Ovary (tissue), 7 donors: ENCODE measurements at regions not wholly inside any gene's neighbourhood (a gene's known extent, or its start where the extent isn't known, plus 50 kb on each side); places are given as distances from the start of the nearest gene placed in this dataset.

Experiments used
- DNase-seq, 5 donors: peaks; one replicate each; pipeline ENCODE4 v3.0.0-alpha.2; 2019 to 2020
- H3K27ac ChIP-seq, 2 donors: fragments of 200-600 bp; one replicate each; pipeline versions ENCODE4 v1.5.1 to v1.8.0; 2019 to 2022
- H3K27me3 ChIP-seq: fragments of 200-600 bp; one replicate; pipeline ENCODE4 v1.8.0; 2022
- H3K36me3 ChIP-seq: fragments of 200-600 bp; sonication (generic); one replicate; pipeline ENCODE4 v1.5.1; 2019
- H3K4me1 ChIP-seq: one replicate; pipeline ENCODE4 v1.8.1; 2013; ENCODE audit warnings: mild to moderate bottlenecking, moderate library complexity; ENCODE audit not compliant: insufficient read depth
- H3K4me3 ChIP-seq: fragments of 200-600 bp; sonication (generic); one replicate; pipeline ENCODE4 v1.5.1; 2017
- H3K9me3 ChIP-seq, 2 donors: fragments of 200-600 bp in 1 of 2; sonication (generic) in 1 of 2; one replicate each; pipeline versions ENCODE4 v1.5.1 to v1.8.1; 2013 to 2019; ENCODE audit warnings: mild to moderate bottlenecking in 1 of 2, moderate library complexity in 1 of 2
- EP300 ChIP-seq: sonication (generic); formaldehyde crosslinking; IDR thresholded peaks from one replicate; pipeline ENCODE4 v1.6.1; 2017; ENCODE audit warnings: antibody characterized with exemption
- POLR2A ChIP-seq: fragments of 450-650 bp; IDR thresholded peaks from one replicate; pipeline ENCODE4 v1.6.1; 2017; ENCODE audit warnings: antibody characterized with exemption, mild to moderate bottlenecking, moderate library complexity
- WGBS, 3 donors: extraction: QIAGEN DNeasy Blood & Tissue Kit in 1 of 3; methylation state at CpG; one replicate each; pipeline versions ENCODE4 v1.1.5 to v1.1.7; 2013 to 2017; 5-methylcytosine and 5-hydroxymethylcytosine counted together
- intact Hi-C, 4 donors: fragments of 100-400 bp; cut with DNase I; formaldehyde crosslinking; loops; one replicate each; pipeline versions ENCODE4 v1.11.0 to v1.15.1; 2022 to 2023
- TF ChIP-seq, protein P1 (sequence below), 3 donors: fragments of 450-650 bp in 2 of 3; fragments of 200-600 bp in 1 of 3; IDR thresholded peaks; one replicate each; pipeline versions ENCODE4 v1.5.1 to v1.8.0; 2016 to 2022; ENCODE audit warnings: antibody characterized with exemption in 3 of 3, mild to moderate bottlenecking in 1 of 3
- donor health status: DM: no; HTN: no; CAD: no; lungs with moderate emphysema.
- donor health status: DM: no; HTN: no; CAD: no.
- donor health status: Bipolar disorder and iron deficiency.
- donor health status: DM: no; HTN: no; CAD: no.
- donor health status: DM: yes; HTN: yes; CAD: no.

DNA sequence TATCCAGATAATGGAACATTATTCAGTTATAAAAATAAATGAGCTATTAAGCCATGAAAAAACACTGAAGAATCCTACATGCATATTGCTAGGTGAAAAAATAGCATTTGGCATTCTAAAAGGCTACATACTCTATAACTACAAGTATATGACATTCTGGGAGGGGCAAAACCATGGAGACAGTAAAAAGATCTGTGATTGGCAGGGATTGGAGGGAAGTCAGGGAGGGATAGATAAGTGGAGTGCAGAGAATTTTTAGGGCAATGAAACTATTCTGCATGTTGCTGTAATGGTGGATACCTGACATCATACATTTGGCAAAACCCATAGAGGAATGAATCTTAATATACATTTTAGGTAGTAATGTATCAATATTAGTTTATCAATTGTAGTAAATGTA lies 63.1 kb upstream of the SLC38A2 start:
- peaks cover 4% of the 10 kb centered on the region for H3K4me1 ChIP-seq
- H3K27ac ChIP-seq, result no peak overlapping the region
- no peak for DNase-seq
- H3K9me3 ChIP-seq, result no peaks in the 10 kb centered on the region
- H3K4me3 ChIP-seq, result no peak overlapping the region
- intact Hi-C loops, result no loop called here
- no peaks in the 10 kb centered on the region for H3K27me3 ChIP-seq
- H3K36me3 ChIP-seq, result no peaks in the 10 kb centered on the region
- TF ChIP-seq EP300 (no peak), POLR2A (no peak)
- TF ChIP-seq, protein P1, sequence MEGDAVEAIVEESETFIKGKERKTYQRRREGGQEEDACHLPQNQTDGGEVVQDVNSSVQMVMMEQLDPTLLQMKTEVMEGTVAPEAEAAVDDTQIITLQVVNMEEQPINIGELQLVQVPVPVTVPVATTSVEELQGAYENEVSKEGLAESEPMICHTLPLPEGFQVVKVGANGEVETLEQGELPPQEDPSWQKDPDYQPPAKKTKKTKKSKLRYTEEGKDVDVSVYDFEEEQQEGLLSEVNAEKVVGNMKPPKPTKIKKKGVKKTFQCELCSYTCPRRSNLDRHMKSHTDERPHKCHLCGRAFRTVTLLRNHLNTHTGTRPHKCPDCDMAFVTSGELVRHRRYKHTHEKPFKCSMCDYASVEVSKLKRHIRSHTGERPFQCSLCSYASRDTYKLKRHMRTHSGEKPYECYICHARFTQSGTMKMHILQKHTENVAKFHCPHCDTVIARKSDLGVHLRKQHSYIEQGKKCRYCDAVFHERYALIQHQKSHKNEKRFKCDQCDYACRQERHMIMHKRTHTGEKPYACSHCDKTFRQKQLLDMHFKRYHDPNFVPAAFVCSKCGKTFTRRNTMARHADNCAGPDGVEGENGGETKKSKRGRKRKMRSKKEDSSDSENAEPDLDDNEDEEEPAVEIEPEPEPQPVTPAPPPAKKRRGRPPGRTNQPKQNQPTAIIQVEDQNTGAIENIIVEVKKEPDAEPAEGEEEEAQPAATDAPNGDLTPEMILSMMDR (IDR thresholded peaks at IDR 0.05), result no peak

DNA sequence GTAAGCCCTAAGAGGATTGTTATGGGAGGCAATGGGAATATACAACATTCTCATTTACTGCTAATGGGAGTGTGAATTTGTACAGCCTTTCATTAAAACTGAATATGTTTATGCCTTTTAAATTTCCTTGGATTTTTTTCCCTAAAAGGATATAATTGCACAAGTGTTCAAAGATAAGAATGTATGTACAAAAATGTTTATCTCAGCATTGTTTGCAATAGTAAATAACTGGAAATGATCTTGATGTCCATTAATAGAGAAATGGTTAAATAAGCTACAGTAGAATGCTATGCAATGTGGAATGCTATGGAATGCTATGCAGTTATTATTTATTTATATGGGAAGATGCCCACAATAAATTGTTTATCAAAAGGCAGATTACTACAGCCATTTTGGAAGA lies 62.5 kb upstream of the SLC38A2 start:
- Histone ChIP-seq H3K4me1 (peaks cover 7% of the 10 kb centered on the region), H3K4me3 (no peak overlapping the region), H3K27ac (no peak overlapping the region), H3K9me3 (no peaks in the 10 kb centered on the region), H3K36me3 (no peaks in the 10 kb centered on the region), H3K27me3 (no peaks in the 10 kb centered on the region)
- intact Hi-C loops, result no loop called here
- TF ChIP-seq POLR2A (no peak), EP300 (no peak)
- TF ChIP-seq, protein P1 (IDR thresholded peaks at IDR 0.05), result no peak
- DNase-seq, result no peak

DNA sequence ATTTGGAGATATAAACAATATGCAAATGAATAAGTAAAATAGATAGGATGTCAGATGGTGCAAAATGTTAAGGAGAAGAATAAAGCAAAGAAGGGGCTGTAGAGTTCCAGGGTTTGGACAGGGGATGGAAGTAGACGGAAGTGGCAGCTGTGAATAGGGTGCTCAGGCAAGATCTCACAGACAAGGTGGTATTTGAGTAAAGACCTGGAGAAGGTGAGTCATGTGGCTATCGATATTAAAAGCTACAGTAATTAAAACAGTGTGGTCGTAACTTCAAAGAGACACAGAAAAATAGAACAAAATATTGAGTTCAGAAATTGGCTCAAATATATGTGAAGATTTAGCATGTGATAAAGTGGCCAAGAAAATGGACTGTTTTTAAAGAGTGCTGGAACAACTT lies 61.3 kb upstream of the SLC38A2 start:
- intact Hi-C loops, result no loop called here
- 66 to 97% (median 95%) methylated on average over 3 of the region's 3 CpGs for WGBS, 3 donors
- no peak overlapping the region for H3K27ac ChIP-seq

DNA sequence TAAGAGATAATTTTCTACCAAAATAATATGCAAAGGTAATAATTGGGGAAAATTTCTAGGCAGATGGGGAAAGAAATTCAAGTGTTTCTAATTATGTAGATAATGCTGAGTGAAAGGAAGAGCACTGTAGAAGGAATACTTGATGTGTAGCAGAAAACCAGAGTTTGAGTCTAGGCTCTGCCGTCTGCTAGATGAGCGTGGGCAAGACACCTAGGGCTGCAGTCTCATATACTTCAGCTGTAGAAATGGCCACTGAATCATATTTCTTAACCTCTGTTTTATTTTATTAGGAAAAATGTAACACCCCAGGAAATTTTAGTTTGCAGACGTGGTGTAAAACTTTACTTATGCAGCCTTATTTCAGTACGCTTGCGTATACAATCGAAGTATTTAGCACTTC lies 59.8 kb upstream of the SLC38A2 start:
- Histone ChIP-seq H3K27me3 (no peaks in the 10 kb centered on the region), H3K9me3 (no peaks in the 10 kb centered on the region), H3K36me3 (no peaks in the 10 kb centered on the region), H3K4me3 (no peak overlapping the region), H3K27ac (no peak overlapping the region), H3K4me1 (peaks cover 7% of the 10 kb centered on the region)
- intact Hi-C loops, result no loop called here
- TF ChIP-seq POLR2A (no peak), EP300 (no peak)
- TF ChIP-seq, protein P1 (IDR thresholded peaks at IDR 0.05), result no peak
- 78 to 80% (median 79%) methylated on average over 6 of the region's 6 CpGs for WGBS, 3 donors
- no peak for DNase-seq

More for the DNA sequence above, 61.3 kb upstream of the SLC38A2 start:
- DNase-seq, result no peak
- Histone ChIP-seq H3K4me1 (peaks cover 7% of the 10 kb centered on the region), H3K9me3 (no peaks in the 10 kb centered on the region), H3K4me3 (no peak overlapping the region), H3K36me3 (no peaks in the 10 kb centered on the region), H3K27me3 (no peaks in the 10 kb centered on the region)
- TF ChIP-seq, protein P1 (IDR thresholded peaks at IDR 0.05), result no peak
- no peak for TF ChIP-seq POLR2A
- no peak for TF ChIP-seq EP300
